NCI-H2196 (cell line): ENCODE measurements at regions not wholly inside any gene's neighbourhood (a gene's known extent, or its start where the extent isn't known, plus 50 kb on each side); places are given as distances from the start of the nearest gene placed in this dataset.
"Not testable (repeated sequence)": the region's sequence is repeated elsewhere in the genome, so short reads cannot be mapped to it uniquely, and the experiment has no call there.

Experiments
- DNase-seq: peaks from one replicate; lab custom pipeline; 2025; ENCODE audit not compliant: unreplicated experiment; lab: John Stamatoyannopoulos, UW

GRCh38 chr10:5576780-5577624 lies 52.2 kb downstream of the CALML3 start:
- DNase-seq: no peak

GRCh38 chr10:5580038-5580428 lies 55.3 kb downstream of the CALML3 start:
- not testable (repeated sequence) for DNase-seq

GRCh38 chr10:5581670-5582566 lies 57.2 kb downstream of the CALML3 start:
- no peak for DNase-seq

GRCh38 chr10:5582736-5583135 lies 58.0 kb downstream of the CALML3 start:
- DNase-seq: no peak

- peak; percentile 80 for DNase-seq
These were observed 58.9 kb downstream of the CALML3 start for GRCh38 chr10:5583525-5584175.

- DNase-seq: no peak
These were observed 60.2 kb downstream of the CALML3 start for GRCh38 chr10:5584895-5585516.

- peak; percentile 46 for DNase-seq
These were observed 60.9 kb downstream of the CALML3 start for GRCh38 chr10:5585517-5586206.

- DNase-seq: no peak
These were observed 62.7 kb downstream of the CALML3 start for GRCh38 chr10:5587151-5588079.

- DNase-seq: no peak
These were observed 63.3 kb downstream of the CALML3 start for GRCh38 chr10:5588080-5588453.

GRCh38 chr10:5588603-5589002 lies 63.8 kb downstream of the CALML3 start:
- no peak for DNase-seq
